GM23248 (cell line): ENCODE measurements at regions not wholly inside any gene's neighbourhood (a gene's known extent, or its start where the extent isn't known, plus 50 kb on each side); places are given as distances from the start of the nearest gene placed in this dataset.

Source experiments
- DNase-seq: peaks from one replicate; pipeline ENCODE4 v3.0.0-alpha.2; 2015
- H2AFZ ChIP-seq: fragments of 200-600 bp; sonication (generic); 2 replicates; pipeline ENCODE4 v1.6.1; 2016; ENCODE audit warnings: antibody characterized with exemption
- H3F3A ChIP-seq: fragments of 200-600 bp; sonication (generic); 2 replicates; pipeline ENCODE4 v1.6.1; 2016; ENCODE audit warnings: mild to moderate bottlenecking, antibody characterized with exemption, mixed run types; ENCODE audit not compliant: insufficient read depth
- H3K27ac ChIP-seq: fragments of 200-600 bp; sonication (generic); 2 replicates; pipeline ENCODE4 v1.5.1; 2016; ENCODE audit warnings: mild to moderate bottlenecking
- H3K27me3 ChIP-seq: fragments of 200-600 bp; sonication (generic); replicated peaks from 2 replicates; pipeline ENCODE4 v1.6.1; 2016; ENCODE audit warnings: mild to moderate bottlenecking; ENCODE audit not compliant: insufficient read depth
- H3K36me3 ChIP-seq: fragments of 200-600 bp; sonication (generic); 2 replicates; pipeline ENCODE4 v1.6.1; 2016; ENCODE audit warnings: low read depth, mild to moderate bottlenecking
- H3K4me1 ChIP-seq: fragments of 200-600 bp; sonication (generic); 2 replicates; pipeline ENCODE4 v1.6.1; 2016; ENCODE audit warnings: mild to moderate bottlenecking; ENCODE audit not compliant: insufficient read depth
- H3K4me2 ChIP-seq: fragments of 200-600 bp; sonication (generic); one replicate; pipeline ENCODE4 v1.6.1; 2016; ENCODE audit warnings: mild to moderate bottlenecking; ENCODE audit not compliant: unreplicated experiment
- H3K4me3 ChIP-seq: fragments of 200-600 bp; sonication (generic); 2 replicates; pipeline ENCODE4 v1.5.1; 2016; ENCODE audit warnings: mild to moderate bottlenecking
- H3K79me2 ChIP-seq: fragments of 200-600 bp; sonication (generic); 2 replicates; pipeline ENCODE4 v1.6.1; 2016; ENCODE audit warnings: mild to moderate bottlenecking; ENCODE audit not compliant: insufficient read depth
- H3K9ac ChIP-seq: fragments of 200-600 bp; sonication (generic); 2 replicates; pipeline ENCODE4 v1.6.1; 2016; ENCODE audit warnings: mild to moderate bottlenecking
- H3K9me2 ChIP-seq: fragments of 200-600 bp; sonication (generic); 2 replicates; pipeline ENCODE4 v1.6.1; 2016; ENCODE audit warnings: mixed run types, mild to moderate bottlenecking, moderate library complexity; ENCODE audit not compliant: insufficient read depth
- H3K9me3 ChIP-seq: fragments of 200-600 bp; sonication (generic); one replicate; pipeline ENCODE4 v1.6.1; 2017; ENCODE audit warnings: low read depth
- H4K20me1 ChIP-seq: fragments of 200-600 bp; sonication (generic); 2 replicates; pipeline ENCODE4 v1.6.0; 2016; ENCODE audit not compliant: insufficient read depth
- EZH2 ChIP-seq: fragments of 200-600 bp; sonication (generic); IDR thresholded peaks from 2 replicates; pipeline ENCODE4 v1.6.1; 2018; ENCODE audit warnings: antibody characterized with exemption, mild to moderate bottlenecking; ENCODE audit not compliant: insufficient read depth, poor library complexity, severe bottlenecking
- EZH2phosphoT487 ChIP-seq: fragments of 200-600 bp; sonication (generic); IDR thresholded peaks from 2 replicates; pipeline ENCODE4 v1.6.1; 2018; ENCODE audit warnings: antibody characterized with exemption, moderate library complexity, mild to moderate bottlenecking, low read depth; ENCODE audit not compliant: insufficient read depth
- WGBS, 2 experiments: methylation state at CpG; one replicate each; pipeline ENCODE4 v1.1.6; 2015 to 2017; ENCODE audit warnings: low lambda C conversion rate in 2 of 2, low coverage in 1 of 2; ENCODE audit errors: missing lambda C conversion rate in 2 of 2; 5-methylcytosine and 5-hydroxymethylcytosine counted together
- in situ Hi-C: fragments of 300-500 bp; cut with MboI; formaldehyde crosslinking; loops from 2 replicates; pipeline ENCODE4 v1.15.0; 2020

- H3K36me3 ChIP-seq, result no peaks in the 10 kb centered on the region
- no peaks in the 10 kb centered on the region for H4K20me1 ChIP-seq
- no peak overlapping the region for H3K4me3 ChIP-seq
- H3K27me3 ChIP-seq, result no peaks in the 10 kb centered on the region
- H3K9me3 ChIP-seq, result no peaks in the 10 kb centered on the region
- H3K27ac ChIP-seq, result no peak overlapping the region
- H3K4me1 ChIP-seq, result no peaks in the 10 kb centered on the region
- in situ Hi-C loops, result no loop called here
- H3K9ac ChIP-seq, result no peak overlapping the region
- H3K79me2 ChIP-seq, result no peaks in the 10 kb centered on the region
- TF ChIP-seq EZH2phosphoT487 (no peak), EZH2 (no peak)
- H3F3A ChIP-seq, result no peaks in the 10 kb centered on the region
- no peak overlapping the region for H2AFZ ChIP-seq
- H3K9me2 ChIP-seq, result no peaks in the 10 kb centered on the region
- 85 to 86% methylated on average over 4 of the region's 4 CpGs for WGBS, 2 experiments
- no peak for DNase-seq
- H3K4me2 ChIP-seq, result no peak overlapping the region
Measured at GRCh38 chr12:42767998-42768397, 178.5 kb upstream of the PRICKLE1 start.

- Histone ChIP-seq H3K36me3 (no peaks in the 10 kb centered on the region), H3K9me2 (no peaks in the 10 kb centered on the region), H2AFZ (no peak overlapping the region), H3K4me3 (no peak overlapping the region), H3K4me2 (no peak overlapping the region), H3K27ac (no peak overlapping the region), H3K9ac (no peak overlapping the region), H3K4me1 (no peaks in the 10 kb centered on the region), H3K9me3 (no peaks in the 10 kb centered on the region), H3K27me3 (no peaks in the 10 kb centered on the region), H3K79me2 (no peaks in the 10 kb centered on the region), H3F3A (no peaks in the 10 kb centered on the region), H4K20me1 (no peaks in the 10 kb centered on the region)
- TF ChIP-seq EZH2 (no peak), EZH2phosphoT487 (no peak)
- WGBS, 2 experiments, result 90 to 94% methylated on average over 7 of the region's 7 CpGs
- in situ Hi-C loops, result no loop called here
- no peak for DNase-seq
Measured at GRCh38 chr12:42767326-42767954, 177.9 kb upstream of the PRICKLE1 start.

- H3K4me2 ChIP-seq, result no peak overlapping the region
- H2AFZ ChIP-seq, result no peak overlapping the region
- H3K9me3 ChIP-seq, result no peaks in the 10 kb centered on the region
- in situ Hi-C loops, result no loop called here
- no peaks in the 10 kb centered on the region for H3K27me3 ChIP-seq
- TF ChIP-seq EZH2phosphoT487, result no peak
- no peak for TF ChIP-seq EZH2
- no peaks in the 10 kb centered on the region for H3F3A ChIP-seq
- no peak overlapping the region for H3K4me3 ChIP-seq
- no peaks in the 10 kb centered on the region for H3K36me3 ChIP-seq
- H4K20me1 ChIP-seq, result no peaks in the 10 kb centered on the region
- H3K79me2 ChIP-seq, result no peaks in the 10 kb centered on the region
- no peaks in the 10 kb centered on the region for H3K9me2 ChIP-seq
- H3K4me1 ChIP-seq, result peaks cover 6% of the 10 kb centered on the region; the same call in 1 of the 2 replicates
- DNase-seq, result no peak
- no peak overlapping the region for H3K27ac ChIP-seq
- 76 to 80% methylated on average over 4 of the region's 4 CpGs for WGBS, 2 experiments
- H3K9ac ChIP-seq, result no peak overlapping the region
Measured at GRCh38 chr12:42766754-42767153, 177.2 kb upstream of the PRICKLE1 start.

- no peak overlapping the region for H3K27ac ChIP-seq
- no peaks in the 10 kb centered on the region for H3F3A ChIP-seq
- no peaks in the 10 kb centered on the region for H3K9me3 ChIP-seq
- no peak overlapping the region for H3K4me3 ChIP-seq
- no peaks in the 10 kb centered on the region for H3K79me2 ChIP-seq
- TF ChIP-seq EZH2 (no peak), EZH2phosphoT487 (no peak)
- no peak overlapping the region for H3K4me2 ChIP-seq
- H3K4me1 ChIP-seq, result peaks cover 11% of the 10 kb centered on the region
- in situ Hi-C loops, result no loop called here
- no peaks in the 10 kb centered on the region for H3K36me3 ChIP-seq
- H3K9me2 ChIP-seq, result no peaks in the 10 kb centered on the region
- H4K20me1 ChIP-seq, result no peaks in the 10 kb centered on the region
- DNase-seq, result no peak
- H2AFZ ChIP-seq, result no peak overlapping the region
- 74 to 84% methylated on average over 3 of the region's 3 CpGs for WGBS, 2 experiments
- H3K9ac ChIP-seq, result no peak overlapping the region
- H3K27me3 ChIP-seq, result no peaks in the 10 kb centered on the region
Measured at GRCh38 chr12:42766026-42766425, 176.5 kb upstream of the PRICKLE1 start.

- H3K9ac ChIP-seq, result no peak overlapping the region
- no peak overlapping the region for H3K4me2 ChIP-seq
- 69 to 74% methylated on average over 4 of the region's 4 CpGs for WGBS, 2 experiments
- H3K36me3 ChIP-seq, result no peaks in the 10 kb centered on the region
- TF ChIP-seq EZH2, result no peak
- TF ChIP-seq EZH2phosphoT487, result no peak
- no peak for DNase-seq
- H3K27ac ChIP-seq, result no peak overlapping the region
- no peak overlapping the region for H2AFZ ChIP-seq
- no peaks in the 10 kb centered on the region for H3K27me3 ChIP-seq
- in situ Hi-C loops, result no loop called here
- no peak overlapping the region for H3K4me3 ChIP-seq
- H3K9me2 ChIP-seq, result no peaks in the 10 kb centered on the region
- no peaks in the 10 kb centered on the region for H4K20me1 ChIP-seq
- no peaks in the 10 kb centered on the region for H3F3A ChIP-seq
- H3K9me3 ChIP-seq, result no peaks in the 10 kb centered on the region
- peaks cover 22% of the 10 kb centered on the region for H3K4me1 ChIP-seq
- no peaks in the 10 kb centered on the region for H3K79me2 ChIP-seq
Measured at GRCh38 chr12:42763682-42764081, 174.1 kb upstream of the PRICKLE1 start.
